Body of pancreas (tissue), 4 donors: ENCODE measurements at regions not wholly inside any gene's neighbourhood (a gene's known extent, or its start where the extent isn't known, plus 50 kb on each side); places are given as distances from the start of the nearest gene placed in this dataset.

ENCODE experiments used
- CTCF ChIP-seq, 7 experiments: fragments of 450-650 bp in 4 of 7; fragments of 200-600 bp in 3 of 7; sonication (generic) in 3 of 7; IDR thresholded peaks; one replicate each; pipeline ENCODE4 v1.5.1; 2016 to 2019; ENCODE audit warnings: antibody characterized with exemption in 7 of 7
- POLR2A ChIP-seq, 3 donors: fragments of 450-650 bp; IDR thresholded peaks; one replicate each; pipeline ENCODE4 v1.6.1; 2016; ENCODE audit warnings: antibody characterized with exemption in 3 of 3, mild to moderate bottlenecking in 2 of 3

GRCh38 chr5:85760519-85760918 is 857.2 kb upstream of the COX7C start:
- TF ChIP-seq CTCF (IDR thresholded peaks at IDR 0.05) (no peak), POLR2A (IDR thresholded peaks at IDR 0.05) (no peak)
